GM12891 (cell line): ENCODE measurements at regions not wholly inside any gene's neighbourhood (a gene's known extent, or its start where the extent isn't known, plus 50 kb on each side); places are given as distances from the start of the nearest gene placed in this dataset.

Experiments used
- POLR2AphosphoS5 ChIP-seq: IDR thresholded peaks from 2 replicates; pipeline ENCODE4 v1.6.1; 2011; ENCODE audit warnings: low read depth, low read length, control low read depth
- TAF1 ChIP-seq: IDR thresholded peaks from 2 replicates; pipeline ENCODE4 v1.6.1; 2011; ENCODE audit warnings: low read depth, low read length, control low read depth

GRCh38 chr2:58959996-58960395 lies 718.9 kb upstream of the FANCL start:
- TF ChIP-seq POLR2AphosphoS5 (no peak), TAF1 (no peak)
